T-helper 22 cell (primary cell): ENCODE measurements at regions not wholly inside any gene's neighbourhood (a gene's known extent, or its start where the extent isn't known, plus 50 kb on each side); places are given as distances from the start of the nearest gene placed in this dataset.

Experiments used
- DNase-seq: peaks from one replicate; pipeline ENCODE4 v3.0.0-alpha.2; 2020; ENCODE audit warnings: low read depth

- no peak for DNase-seq
Observed at GRCh38 chr1:181327796-181328195, 155.5 kb upstream of the CACNA1E start.

GRCh38 chr1:181334724-181335123 is 148.6 kb upstream of the CACNA1E start:
- DNase-seq, result no peak

GRCh38 chr1:181335631-181336030 is 147.7 kb upstream of the CACNA1E start:
- no peak for DNase-seq

GRCh38 chr1:181341026-181341632 is 142.2 kb upstream of the CACNA1E start:
- no peak for DNase-seq

- DNase-seq, result no peak
Observed at GRCh38 chr1:181344091-181344490, 139.2 kb upstream of the CACNA1E start.

GRCh38 chr1:181345146-181345545 is 138.2 kb upstream of the CACNA1E start:
- no peak for DNase-seq

GRCh38 chr1:181347495-181348390 is 135.6 kb upstream of the CACNA1E start:
- no peak for DNase-seq

- no peak for DNase-seq
Observed at GRCh38 chr1:181349512-181349911, 133.8 kb upstream of the CACNA1E start.

GRCh38 chr1:181350131-181350530 is 133.2 kb upstream of the CACNA1E start:
- no peak for DNase-seq

GRCh38 chr1:181351740-181352139 is 131.6 kb upstream of the CACNA1E start:
- no peak for DNase-seq

GRCh38 chr1:181352695-181353094 is 130.6 kb upstream of the CACNA1E start:
- DNase-seq, result no peak

- no peak for DNase-seq
Observed at GRCh38 chr1:181353526-181353925, 129.8 kb upstream of the CACNA1E start.

- no peak for DNase-seq
Observed at GRCh38 chr1:181354865-181355264, 128.5 kb upstream of the CACNA1E start.

- DNase-seq, result no peak
Observed at GRCh38 chr1:181356505-181357340, 126.6 kb upstream of the CACNA1E start.

- no peak for DNase-seq
Observed at GRCh38 chr1:181359012-181359411, 124.3 kb upstream of the CACNA1E start.

- no peak for DNase-seq
Observed at GRCh38 chr1:181364801-181365200, 118.5 kb upstream of the CACNA1E start.

GRCh38 chr1:181366910-181367309 is 116.4 kb upstream of the CACNA1E start:
- DNase-seq, result no peak

- DNase-seq, result no peak
Observed at GRCh38 chr1:181369416-181369815, 113.9 kb upstream of the CACNA1E start.

GRCh38 chr1:181383695-181384094 is 99.6 kb upstream of the CACNA1E start:
- no peak for DNase-seq

- DNase-seq, result no peak
Observed at GRCh38 chr1:181386340-181386739, 97.0 kb upstream of the CACNA1E start.

- no peak for DNase-seq
Observed at GRCh38 chr1:181386951-181387350, 96.4 kb upstream of the CACNA1E start.

- no peak for DNase-seq
Observed at GRCh38 chr1:181387702-181388101, 95.6 kb upstream of the CACNA1E start.
